ENCODE measurements at regions not wholly inside any gene's neighbourhood (a gene's known extent, or its start where the extent isn't known, plus 50 kb on each side); places are given as distances from the start of the nearest gene placed in this dataset.
"Not testable (repeated sequence)": the region's sequence is repeated elsewhere in the genome, so short reads cannot be mapped to it uniquely, and the experiment has no call there.

DNA sequence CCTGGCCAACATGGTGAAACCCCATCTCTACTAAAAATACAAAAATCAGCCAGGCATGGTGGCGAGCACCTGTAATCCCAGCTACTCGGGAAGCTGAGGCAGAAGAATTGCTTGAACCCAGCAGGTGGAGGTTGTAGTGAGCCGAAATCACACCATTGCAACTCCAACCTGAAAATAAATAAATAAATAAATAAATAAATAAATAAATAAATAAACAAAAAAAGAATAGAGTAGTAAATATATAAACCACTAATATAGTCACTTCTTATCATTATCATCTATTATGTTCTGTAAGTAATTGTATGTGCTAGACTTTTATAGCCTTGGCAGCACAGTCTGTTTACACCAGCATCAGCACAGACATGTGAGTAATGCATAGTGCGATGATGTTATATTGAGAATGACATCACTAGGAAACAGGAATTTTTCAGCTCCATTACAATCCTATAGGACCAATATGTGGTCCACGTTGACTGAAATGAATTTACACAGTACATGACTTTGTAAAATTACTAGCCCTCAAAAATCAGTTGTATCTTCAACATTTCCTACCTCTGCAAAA is 385.4 kb upstream of the ANKRD30A start:
- H3K4me1 ChIP-seq (ENCODE audit: low read depth) = no peaks in the 10 kb centered on the region
- DNase-seq = no peak
- TF ChIP-seq, protein P1, sequence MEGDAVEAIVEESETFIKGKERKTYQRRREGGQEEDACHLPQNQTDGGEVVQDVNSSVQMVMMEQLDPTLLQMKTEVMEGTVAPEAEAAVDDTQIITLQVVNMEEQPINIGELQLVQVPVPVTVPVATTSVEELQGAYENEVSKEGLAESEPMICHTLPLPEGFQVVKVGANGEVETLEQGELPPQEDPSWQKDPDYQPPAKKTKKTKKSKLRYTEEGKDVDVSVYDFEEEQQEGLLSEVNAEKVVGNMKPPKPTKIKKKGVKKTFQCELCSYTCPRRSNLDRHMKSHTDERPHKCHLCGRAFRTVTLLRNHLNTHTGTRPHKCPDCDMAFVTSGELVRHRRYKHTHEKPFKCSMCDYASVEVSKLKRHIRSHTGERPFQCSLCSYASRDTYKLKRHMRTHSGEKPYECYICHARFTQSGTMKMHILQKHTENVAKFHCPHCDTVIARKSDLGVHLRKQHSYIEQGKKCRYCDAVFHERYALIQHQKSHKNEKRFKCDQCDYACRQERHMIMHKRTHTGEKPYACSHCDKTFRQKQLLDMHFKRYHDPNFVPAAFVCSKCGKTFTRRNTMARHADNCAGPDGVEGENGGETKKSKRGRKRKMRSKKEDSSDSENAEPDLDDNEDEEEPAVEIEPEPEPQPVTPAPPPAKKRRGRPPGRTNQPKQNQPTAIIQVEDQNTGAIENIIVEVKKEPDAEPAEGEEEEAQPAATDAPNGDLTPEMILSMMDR (IDR thresholded peaks at IDR 0.05) = no peak
- no peaks in the 10 kb centered on the region for H3K36me3 ChIP-seq (ENCODE audit: low read depth)
- intact Hi-C loops (cut with DNase I, micrococcal nuclease) = no loop called here
- no peak overlapping the region for H3K4me3 ChIP-seq
- ATAC-seq = no peak
- peaks cover 52% of the 10 kb centered on the region for H3K9me3 ChIP-seq

DNA sequence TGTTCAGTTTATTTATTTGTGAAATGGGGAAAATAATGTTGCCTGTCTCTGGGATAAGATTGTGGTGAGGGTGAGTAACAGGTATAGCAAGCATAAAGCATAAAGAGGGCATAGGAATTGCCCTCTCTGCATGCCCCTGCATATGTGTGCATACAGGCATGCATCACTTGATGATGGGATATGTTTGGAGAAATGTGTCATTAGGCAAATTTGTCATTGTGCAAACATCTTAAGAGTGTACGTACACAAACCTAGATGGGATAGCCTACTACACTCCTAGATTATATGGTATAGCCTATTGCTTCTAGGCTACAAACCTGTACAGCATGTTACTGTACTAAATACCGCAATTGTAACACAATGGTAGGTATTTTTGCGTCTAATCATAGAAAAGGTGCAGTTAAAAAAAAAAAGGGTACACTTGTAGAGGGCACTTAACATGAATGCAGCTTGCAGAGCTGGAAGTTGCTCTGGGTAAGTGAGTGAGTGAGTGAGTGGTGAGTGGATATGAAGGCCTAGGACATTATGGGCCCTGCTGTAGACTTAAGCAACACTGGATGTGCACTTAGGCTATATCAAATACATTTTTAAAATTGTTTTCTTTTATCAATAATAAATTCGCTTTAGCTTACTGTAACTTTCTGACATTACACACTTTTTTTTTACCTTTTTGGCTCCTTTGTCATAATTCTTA is 386.5 kb upstream of the ANKRD30A start:
- Histone ChIP-seq H3K4me1 (ENCODE audit: low read depth) (no peaks in the 10 kb centered on the region), H3K4me3 (no peak overlapping the region), H3K36me3 (ENCODE audit: low read depth) (no peaks in the 10 kb centered on the region), H3K9me3 (peaks cover 59% of the 10 kb centered on the region)
- no peak for ATAC-seq
- intact Hi-C loops (cut with DNase I, micrococcal nuclease) = no loop called here
- TF ChIP-seq, protein P1 (IDR thresholded peaks at IDR 0.05) = no peak
- DNase-seq = no peak

GRCh38 chr10:36736311-36736710 is 389.1 kb upstream of the ANKRD30A start:
- DNase-seq = no peak
- Histone ChIP-seq H3K4me1 (ENCODE audit: low read depth) (no peaks in the 10 kb centered on the region), H3K4me3 (no peak overlapping the region), H3K36me3 (ENCODE audit: low read depth) (no peaks in the 10 kb centered on the region), H3K9me3 (peaks cover 64% of the 10 kb centered on the region)
- no peak for ATAC-seq
- TF ChIP-seq, protein P1 (IDR thresholded peaks at IDR 0.05) = no peak
- intact Hi-C loops (cut with DNase I, micrococcal nuclease) = no loop called here

- H3K36me3 ChIP-seq (ENCODE audit: low read depth); ATAC-seq; H3K4me1 ChIP-seq (ENCODE audit: low read depth); intact Hi-C loops (cut with DNase I, micrococcal nuclease); H3K4me3 ChIP-seq; DNase-seq: not testable (repeated sequence)
- peaks cover 57% of the 10 kb centered on the region for H3K9me3 ChIP-seq
These were observed 390.8 kb upstream of the ANKRD30A start for GRCh38 chr10:36734590-36734989.

- Histone ChIP-seq H3K9me3 (peaks cover 35% of the 10 kb centered on the region), H3K4me3 (no peak overlapping the region), H3K36me3 (ENCODE audit: low read depth) (no peaks in the 10 kb centered on the region), H3K4me1 (ENCODE audit: low read depth) (no peaks in the 10 kb centered on the region)
- TF ChIP-seq, protein P1 (IDR thresholded peaks at IDR 0.05) = no peak
- DNase-seq = no peak
- intact Hi-C loops (cut with DNase I, micrococcal nuclease) = no loop called here
- ATAC-seq = no peak
These were observed 395.1 kb upstream of the ANKRD30A start for GRCh38 chr10:36730316-36730715.

DNA sequence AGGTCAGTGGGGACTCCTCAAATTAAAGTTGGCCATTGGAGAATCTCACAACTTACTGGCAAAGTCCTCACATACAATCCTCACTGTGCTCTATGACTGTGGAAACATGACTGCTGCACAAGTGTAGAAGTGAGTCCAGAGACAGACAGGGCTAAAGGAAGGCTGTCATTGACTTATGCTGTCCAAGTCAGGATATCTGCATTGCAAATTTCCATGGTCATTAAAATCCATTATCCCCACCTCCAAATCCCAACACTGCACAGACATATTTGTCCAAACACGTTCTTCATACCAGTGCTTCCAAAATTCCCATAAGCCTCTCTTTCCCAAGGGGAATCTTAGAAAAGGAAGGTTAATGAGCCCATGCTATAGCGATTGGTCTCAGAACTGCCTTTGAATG is 396.8 kb upstream of the ANKRD30A start:
- intact Hi-C loops (cut with DNase I, micrococcal nuclease) = no loop called here
- DNase-seq (no peak), ATAC-seq (no peak)
- no peaks in the 10 kb centered on the region for H3K4me1 ChIP-seq (ENCODE audit: low read depth)
- no peaks in the 10 kb centered on the region for H3K36me3 ChIP-seq (ENCODE audit: low read depth)
- H3K9me3 ChIP-seq = peaks cover 30% of the 10 kb centered on the region
- TF ChIP-seq, protein P1 (IDR thresholded peaks at IDR 0.05) = no peak
- H3K4me3 ChIP-seq = no peak overlapping the region
